GM12878 (cell line): ENCODE measurements at regions not wholly inside any gene's neighbourhood (a gene's known extent, or its start where the extent isn't known, plus 50 kb on each side); places are given as distances from the start of the nearest gene placed in this dataset.

Source experiments
- EZH2 ChIP-seq: IDR thresholded peaks from 2 replicates; pipeline ENCODE4 v1.6.1; 2012; ENCODE audit warnings: low read depth, mild to moderate bottlenecking, control low read depth, inconsistent platforms, low read length, borderline replicate concordance; ENCODE audit not compliant: control insufficient read depth
- HDAC6 ChIP-seq: fragments of 200-600 bp; sonication (generic); IDR thresholded peaks from one replicate; pipeline ENCODE4 v1.8.0; 2017; ENCODE audit warnings: antibody characterized with exemption; ENCODE audit not compliant: unreplicated experiment
- JUND ChIP-seq: IDR thresholded peaks from 2 replicates; pipeline ENCODE4 v1.6.1; 2012; ENCODE audit warnings: low read depth, mild to moderate bottlenecking, low read length, improper control_type of control experiment, moderate library complexity
- KLF5 ChIP-seq: fragments of 450-650 bp; IDR thresholded peaks from 2 replicates; pipeline ENCODE4 v1.6.1; 2014; ENCODE audit warnings: mild to moderate bottlenecking; ENCODE audit not compliant: partially characterized antibody
- PML ChIP-seq: IDR thresholded peaks from 2 replicates; pipeline ENCODE4 v1.6.1; 2012; ENCODE audit warnings: low read length, inconsistent platforms
- POLR2A ChIP-seq: IDR thresholded peaks from 2 replicates; pipeline ENCODE4 v1.6.1; 2011; ENCODE audit warnings: low read depth, mild to moderate bottlenecking, low read length
- SMARCA5 ChIP-seq: fragments of 450-650 bp; IDR thresholded peaks from 2 replicates; pipeline ENCODE4 v1.6.1; 2017; ENCODE audit warnings: mild to moderate bottlenecking
- TCF12 ChIP-seq: IDR thresholded peaks from 2 replicates; pipeline ENCODE4 v1.6.1; 2011; ENCODE audit warnings: low read depth, mild to moderate bottlenecking, low read length
- TF ChIP-seq, protein P1 (sequence below), 3 experiments: IDR thresholded peaks in 2 of 3; conservative IDR thresholded peaks in 1 of 3; 2 replicates each; pipeline ENCODE4 v1.5.1; 2011; ENCODE audit warnings: low read depth in 3 of 3, low read length in 3 of 3, mild to moderate bottlenecking in 3 of 3, control low read depth in 2 of 3, moderate library complexity in 2 of 3, inconsistent platforms in 1 of 3, mixed read lengths in 1 of 3; ENCODE audit not compliant: control insufficient read depth in 2 of 3, insufficient read depth in 1 of 3; ENCODE audit errors: extremely low read depth in 1 of 3
- TF ChIP-seq, protein P2 (sequence below): fragments of 450-650 bp; conservative IDR thresholded peaks from 2 replicates; pipeline ENCODE4 v1.6.1; 2017; ENCODE audit warnings: mild to moderate bottlenecking, moderate library complexity
- TF ChIP-seq, protein P3 (sequence below): IDR thresholded peaks from 2 replicates; pipeline ENCODE4 v1.6.1; 2012; ENCODE audit warnings: low read depth, low read length, improper control_type of control experiment

GRCh38 chr3:167172377-167172776, 207.7 kb downstream of the ZBBX start:
- TF ChIP-seq EZH2 (no peak), PML (no peak), TCF12 (no peak), POLR2A (no peak), SMARCA5 (no peak), JUND (no peak), KLF5 (no peak), HDAC6 (no peak)
- TF ChIP-seq, protein P1, sequence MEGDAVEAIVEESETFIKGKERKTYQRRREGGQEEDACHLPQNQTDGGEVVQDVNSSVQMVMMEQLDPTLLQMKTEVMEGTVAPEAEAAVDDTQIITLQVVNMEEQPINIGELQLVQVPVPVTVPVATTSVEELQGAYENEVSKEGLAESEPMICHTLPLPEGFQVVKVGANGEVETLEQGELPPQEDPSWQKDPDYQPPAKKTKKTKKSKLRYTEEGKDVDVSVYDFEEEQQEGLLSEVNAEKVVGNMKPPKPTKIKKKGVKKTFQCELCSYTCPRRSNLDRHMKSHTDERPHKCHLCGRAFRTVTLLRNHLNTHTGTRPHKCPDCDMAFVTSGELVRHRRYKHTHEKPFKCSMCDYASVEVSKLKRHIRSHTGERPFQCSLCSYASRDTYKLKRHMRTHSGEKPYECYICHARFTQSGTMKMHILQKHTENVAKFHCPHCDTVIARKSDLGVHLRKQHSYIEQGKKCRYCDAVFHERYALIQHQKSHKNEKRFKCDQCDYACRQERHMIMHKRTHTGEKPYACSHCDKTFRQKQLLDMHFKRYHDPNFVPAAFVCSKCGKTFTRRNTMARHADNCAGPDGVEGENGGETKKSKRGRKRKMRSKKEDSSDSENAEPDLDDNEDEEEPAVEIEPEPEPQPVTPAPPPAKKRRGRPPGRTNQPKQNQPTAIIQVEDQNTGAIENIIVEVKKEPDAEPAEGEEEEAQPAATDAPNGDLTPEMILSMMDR (IDR thresholded peaks at IDR 0.05 in 2 of 3, conservative IDR thresholded peaks at IDR 0.05 in 1 of 3; ENCODE audit: control insufficient read depth in 2 of 3, extremely low read depth in 1 of 3, insufficient read depth in 1 of 3, low read depth in 3 of 3, low read length in 3 of 3): no peak
- TF ChIP-seq, protein P2, sequence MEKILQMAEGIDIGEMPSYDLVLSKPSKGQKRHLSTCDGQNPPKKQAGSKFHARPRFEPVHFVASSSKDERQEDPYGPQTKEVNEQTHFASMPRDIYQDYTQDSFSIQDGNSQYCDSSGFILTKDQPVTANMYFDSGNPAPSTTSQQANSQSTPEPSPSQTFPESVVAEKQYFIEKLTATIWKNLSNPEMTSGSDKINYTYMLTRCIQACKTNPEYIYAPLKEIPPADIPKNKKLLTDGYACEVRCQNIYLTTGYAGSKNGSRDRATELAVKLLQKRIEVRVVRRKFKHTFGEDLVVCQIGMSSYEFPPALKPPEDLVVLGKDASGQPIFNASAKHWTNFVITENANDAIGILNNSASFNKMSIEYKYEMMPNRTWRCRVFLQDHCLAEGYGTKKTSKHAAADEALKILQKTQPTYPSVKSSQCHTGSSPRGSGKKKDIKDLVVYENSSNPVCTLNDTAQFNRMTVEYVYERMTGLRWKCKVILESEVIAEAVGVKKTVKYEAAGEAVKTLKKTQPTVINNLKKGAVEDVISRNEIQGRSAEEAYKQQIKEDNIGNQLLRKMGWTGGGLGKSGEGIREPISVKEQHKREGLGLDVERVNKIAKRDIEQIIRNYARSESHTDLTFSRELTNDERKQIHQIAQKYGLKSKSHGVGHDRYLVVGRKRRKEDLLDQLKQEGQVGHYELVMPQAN: no peak
- TF ChIP-seq, protein P3, sequence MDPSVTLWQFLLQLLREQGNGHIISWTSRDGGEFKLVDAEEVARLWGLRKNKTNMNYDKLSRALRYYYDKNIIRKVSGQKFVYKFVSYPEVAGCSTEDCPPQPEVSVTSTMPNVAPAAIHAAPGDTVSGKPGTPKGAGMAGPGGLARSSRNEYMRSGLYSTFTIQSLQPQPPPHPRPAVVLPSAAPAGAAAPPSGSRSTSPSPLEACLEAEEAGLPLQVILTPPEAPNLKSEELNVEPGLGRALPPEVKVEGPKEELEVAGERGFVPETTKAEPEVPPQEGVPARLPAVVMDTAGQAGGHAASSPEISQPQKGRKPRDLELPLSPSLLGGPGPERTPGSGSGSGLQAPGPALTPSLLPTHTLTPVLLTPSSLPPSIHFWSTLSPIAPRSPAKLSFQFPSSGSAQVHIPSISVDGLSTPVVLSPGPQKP: no peak
